GM23248 (cell line): ENCODE measurements at regions not wholly inside any gene's neighbourhood (a gene's known extent, or its start where the extent isn't known, plus 50 kb on each side); places are given as distances from the start of the nearest gene placed in this dataset.
"Not testable (repeated sequence)": the region's sequence is repeated elsewhere in the genome, so short reads cannot be mapped to it uniquely, and the experiment has no call there.

Source experiments
- DNase-seq: peaks from one replicate; pipeline ENCODE4 v3.0.0-alpha.2; 2015
- H2AFZ ChIP-seq: fragments of 200-600 bp; sonication (generic); 2 replicates; pipeline ENCODE4 v1.6.1; 2016; ENCODE audit warnings: antibody characterized with exemption
- H3F3A ChIP-seq: fragments of 200-600 bp; sonication (generic); 2 replicates; pipeline ENCODE4 v1.6.1; 2016; ENCODE audit warnings: mild to moderate bottlenecking, antibody characterized with exemption, mixed run types; ENCODE audit not compliant: insufficient read depth
- H3K27ac ChIP-seq: fragments of 200-600 bp; sonication (generic); 2 replicates; pipeline ENCODE4 v1.5.1; 2016; ENCODE audit warnings: mild to moderate bottlenecking
- H3K27me3 ChIP-seq: fragments of 200-600 bp; sonication (generic); replicated peaks from 2 replicates; pipeline ENCODE4 v1.6.1; 2016; ENCODE audit warnings: mild to moderate bottlenecking; ENCODE audit not compliant: insufficient read depth
- H3K36me3 ChIP-seq: fragments of 200-600 bp; sonication (generic); 2 replicates; pipeline ENCODE4 v1.6.1; 2016; ENCODE audit warnings: low read depth, mild to moderate bottlenecking
- H3K4me1 ChIP-seq: fragments of 200-600 bp; sonication (generic); 2 replicates; pipeline ENCODE4 v1.6.1; 2016; ENCODE audit warnings: mild to moderate bottlenecking; ENCODE audit not compliant: insufficient read depth
- H3K4me2 ChIP-seq: fragments of 200-600 bp; sonication (generic); one replicate; pipeline ENCODE4 v1.6.1; 2016; ENCODE audit warnings: mild to moderate bottlenecking; ENCODE audit not compliant: unreplicated experiment
- H3K4me3 ChIP-seq: fragments of 200-600 bp; sonication (generic); 2 replicates; pipeline ENCODE4 v1.5.1; 2016; ENCODE audit warnings: mild to moderate bottlenecking
- H3K79me2 ChIP-seq: fragments of 200-600 bp; sonication (generic); 2 replicates; pipeline ENCODE4 v1.6.1; 2016; ENCODE audit warnings: mild to moderate bottlenecking; ENCODE audit not compliant: insufficient read depth
- H3K9ac ChIP-seq: fragments of 200-600 bp; sonication (generic); 2 replicates; pipeline ENCODE4 v1.6.1; 2016; ENCODE audit warnings: mild to moderate bottlenecking
- H3K9me2 ChIP-seq: fragments of 200-600 bp; sonication (generic); 2 replicates; pipeline ENCODE4 v1.6.1; 2016; ENCODE audit warnings: mixed run types, mild to moderate bottlenecking, moderate library complexity; ENCODE audit not compliant: insufficient read depth
- H3K9me3 ChIP-seq: fragments of 200-600 bp; sonication (generic); one replicate; pipeline ENCODE4 v1.6.1; 2017; ENCODE audit warnings: low read depth
- H4K20me1 ChIP-seq: fragments of 200-600 bp; sonication (generic); 2 replicates; pipeline ENCODE4 v1.6.0; 2016; ENCODE audit not compliant: insufficient read depth
- EZH2 ChIP-seq: fragments of 200-600 bp; sonication (generic); IDR thresholded peaks from 2 replicates; pipeline ENCODE4 v1.6.1; 2018; ENCODE audit warnings: antibody characterized with exemption, mild to moderate bottlenecking; ENCODE audit not compliant: insufficient read depth, poor library complexity, severe bottlenecking
- EZH2phosphoT487 ChIP-seq: fragments of 200-600 bp; sonication (generic); IDR thresholded peaks from 2 replicates; pipeline ENCODE4 v1.6.1; 2018; ENCODE audit warnings: antibody characterized with exemption, moderate library complexity, mild to moderate bottlenecking, low read depth; ENCODE audit not compliant: insufficient read depth
- WGBS, 2 experiments: methylation state at CpG; one replicate each; pipeline ENCODE4 v1.1.6; 2015 to 2017; ENCODE audit warnings: low lambda C conversion rate in 2 of 2, low coverage in 1 of 2; ENCODE audit errors: missing lambda C conversion rate in 2 of 2; 5-methylcytosine and 5-hydroxymethylcytosine counted together
- in situ Hi-C: fragments of 300-500 bp; cut with MboI; formaldehyde crosslinking; loops from 2 replicates; pipeline ENCODE4 v1.15.0; 2020

DNA sequence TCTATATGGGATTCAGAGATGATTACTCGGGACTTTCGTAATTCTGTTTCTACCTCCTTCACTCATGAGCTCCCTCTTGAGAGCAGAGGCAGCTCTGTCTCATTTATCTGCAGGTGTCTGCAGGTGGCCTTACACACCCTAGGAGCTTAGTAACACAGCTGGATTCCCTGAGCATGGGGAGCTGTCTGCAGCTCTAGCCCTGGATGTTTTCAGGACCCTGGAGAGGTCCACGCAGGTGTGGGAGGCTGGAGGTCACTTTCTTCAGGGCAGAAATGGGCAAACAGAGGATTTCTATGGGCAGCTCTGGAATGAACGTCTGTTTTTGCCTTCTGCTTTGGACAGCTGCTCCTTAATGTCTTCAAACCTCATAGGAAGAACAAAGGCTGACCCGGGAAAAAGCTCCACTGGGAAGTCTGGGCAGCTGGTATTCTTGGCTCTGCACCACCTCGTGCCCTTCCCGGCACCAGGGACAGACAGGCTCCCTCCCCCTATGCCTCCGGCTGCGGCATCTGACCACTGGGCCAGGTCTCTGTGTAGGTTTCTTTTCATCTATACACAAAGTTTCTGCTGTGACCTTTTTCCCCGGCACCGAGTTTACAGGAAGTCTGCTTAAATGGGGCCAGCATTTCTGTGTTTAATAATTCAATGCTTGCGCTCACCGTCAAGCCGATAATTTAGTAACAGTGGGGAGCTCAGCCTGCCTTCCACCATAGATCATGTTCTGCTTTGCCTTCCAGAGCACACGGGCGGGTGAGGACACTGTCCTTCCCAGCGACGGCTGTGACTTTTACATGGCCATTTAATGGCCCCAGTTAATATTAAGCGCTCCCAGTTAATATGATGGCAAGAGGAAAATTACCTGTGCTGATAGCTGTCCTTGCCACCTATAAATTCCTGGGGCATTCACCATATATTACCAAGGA lies 320.2 kb upstream of the SFSWAP start:
- no peak for TF ChIP-seq EZH2phosphoT487
- TF ChIP-seq EZH2, result no peak
- Histone ChIP-seq H3K36me3 (no peaks in the 10 kb centered on the region), H3K27ac (no peak overlapping the region), H3K27me3 (no peaks in the 10 kb centered on the region), H2AFZ (no peak overlapping the region), H3K4me1 (no peaks in the 10 kb centered on the region), H4K20me1 (no peaks in the 10 kb centered on the region), H3K79me2 (no peaks in the 10 kb centered on the region), H3K9me2 (no peaks in the 10 kb centered on the region), H3K9me3 (no peaks in the 10 kb centered on the region), H3K4me3 (no peak overlapping the region), H3K4me2 (no peak overlapping the region), H3K9ac (no peak overlapping the region), H3F3A (no peaks in the 10 kb centered on the region)
- WGBS, 2 experiments, result 42 to 47% methylated on average over 19 of the region's 19 CpGs
- peak; percentile 15 for DNase-seq
- in situ Hi-C loops, result no loop called here

DNA sequence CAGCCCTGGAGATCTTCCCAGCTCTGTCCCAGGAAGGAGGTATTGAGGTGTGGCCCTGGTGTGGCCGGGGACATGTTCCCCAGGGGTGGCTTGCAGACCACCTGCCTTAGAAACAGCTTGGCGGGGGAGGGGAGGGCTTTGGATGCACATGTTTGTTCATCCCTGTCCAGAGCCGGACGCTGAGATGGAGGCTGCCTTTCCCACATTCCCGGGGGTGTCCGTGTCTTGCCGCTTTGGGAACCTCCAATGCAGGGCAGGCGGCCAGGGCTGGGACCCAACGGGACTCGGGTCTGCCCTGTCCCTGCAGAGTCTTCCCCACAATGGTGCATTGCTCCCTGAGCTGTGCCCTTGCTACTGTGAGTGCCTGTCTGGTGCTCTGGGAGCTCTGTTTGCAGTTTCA lies 319.5 kb upstream of the SFSWAP start:
- Histone ChIP-seq H3K4me3 (no peak overlapping the region), H3F3A (no peaks in the 10 kb centered on the region), H3K4me1 (no peaks in the 10 kb centered on the region), H3K27ac (no peak overlapping the region), H3K27me3 (no peaks in the 10 kb centered on the region), H3K9me2 (no peaks in the 10 kb centered on the region), H3K4me2 (no peak overlapping the region), H3K9me3 (no peaks in the 10 kb centered on the region), H2AFZ (no peak overlapping the region), H4K20me1 (no peaks in the 10 kb centered on the region), H3K9ac (no peak overlapping the region), H3K36me3 (no peaks in the 10 kb centered on the region), H3K79me2 (no peaks in the 10 kb centered on the region)
- TF ChIP-seq EZH2 (no peak), EZH2phosphoT487 (no peak)
- in situ Hi-C loops, result no loop called here
- WGBS, 2 experiments, result 31 to 40% methylated on average over 10 of the region's 10 CpGs
- DNase-seq, result no peak

DNA sequence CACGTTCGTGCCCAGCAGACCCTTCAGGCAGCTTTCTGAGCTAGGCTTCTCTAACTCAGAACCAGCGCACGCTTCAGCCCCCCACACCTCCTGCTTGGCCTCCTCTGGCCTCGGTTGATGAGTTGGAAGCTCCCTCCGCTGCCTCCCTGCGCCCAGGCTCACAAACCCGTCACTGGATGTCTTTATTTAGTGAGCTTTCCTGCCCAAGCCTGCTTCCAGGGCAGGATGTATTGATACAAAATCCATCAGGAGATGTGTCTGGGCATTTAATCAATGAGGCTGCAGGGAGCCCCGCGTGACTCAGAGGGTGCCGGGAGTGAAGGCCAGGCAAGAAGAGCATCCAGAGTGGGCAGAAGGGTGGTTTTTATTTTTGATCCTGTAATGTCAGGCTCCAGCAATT lies 316.1 kb upstream of the SFSWAP start:
- H3K4me3 ChIP-seq, H3K9me2 ChIP-seq, H4K20me1 ChIP-seq, H3F3A ChIP-seq, H3K4me1 ChIP-seq, H3K79me2 ChIP-seq, H3K27me3 ChIP-seq, DNase-seq, H2AFZ ChIP-seq, H3K9ac ChIP-seq, H3K9me3 ChIP-seq, in situ Hi-C loops, H3K27ac ChIP-seq, H3K4me2 ChIP-seq, H3K36me3 ChIP-seq: not testable (repeated sequence)
- WGBS, 2 experiments, result 49 to 54% methylated on average over 11 of the region's 11 CpGs

DNA sequence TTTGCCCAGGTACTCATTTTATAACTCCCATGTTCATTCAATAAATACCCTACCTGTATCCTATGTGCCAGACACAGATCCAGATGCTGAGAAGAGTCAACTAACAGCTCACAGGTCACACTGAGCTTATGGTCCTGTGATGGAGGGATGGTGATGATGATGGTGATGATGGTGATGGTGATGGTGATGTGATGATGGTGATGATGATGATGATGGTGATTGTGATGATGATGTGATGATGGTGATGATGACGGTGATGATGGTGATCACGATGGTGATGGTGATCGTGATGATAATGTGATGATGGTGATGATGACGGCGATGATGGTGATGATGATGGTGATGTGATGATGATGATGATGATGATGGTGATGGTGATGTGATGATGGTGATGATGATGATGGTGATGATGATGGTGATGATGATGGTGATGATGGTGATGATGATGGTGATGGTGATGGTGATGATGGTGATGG lies 315.6 kb upstream of the SFSWAP start:
- DNase-seq, H3K9me2 ChIP-seq, H3K4me1 ChIP-seq, H3K27ac ChIP-seq, H3F3A ChIP-seq, H3K4me2 ChIP-seq, H3K9ac ChIP-seq, in situ Hi-C loops, H3K27me3 ChIP-seq, H3K79me2 ChIP-seq, H2AFZ ChIP-seq, H4K20me1 ChIP-seq, H3K9me3 ChIP-seq, H3K36me3 ChIP-seq, H3K4me3 ChIP-seq: not testable (repeated sequence)
- WGBS, 2 experiments, result 77 to 79% methylated on average over 5 of the region's 5 CpGs
